K562 (cell line): ENCODE measurements at regions not wholly inside any gene's neighbourhood (a gene's known extent, or its start where the extent isn't known, plus 50 kb on each side); places are given as distances from the start of the nearest gene placed in this dataset.

ENCODE experiments used
- ATAC-seq: fragments of 200-7000 bp; cut with Tn5 transposase; 3 replicates; pipeline ENCODE4 v1.9.1; 2020; ENCODE audit warnings: moderate library complexity
- BruUV-seq: library from RNA; stranded (reverse); fragments of 400-500 nt; replicated peaks from 2 replicates; lab custom pipeline; 2021; lab: Mats Ljungman, UMichigan
- CTCF ChIA-PET: fragments of 300-600 bp; formaldehyde crosslinking; extraction: SDS; loops from one replicate; lab custom pipeline; 2021; ENCODE audit warnings: low intra/inter-chr PET ratio; lab: Yijun Ruan, JAX
- POLR2A ChIA-PET: fragments of 300-600, 350-650 bp; sonication (Branson Sonifier 250); formaldehyde crosslinking; extraction: SDS; loops from one replicate; lab custom pipeline; 2021; ENCODE audit warnings: antibody characterized with exemption, inconsistent platforms; lab: Yijun Ruan, JAX
- DNase-seq, 4 experiments: peaks; one replicate each; pipeline versions ENCODE4 v3.0.0 to v3.0.0-alpha.2; 2011 to 2018; ENCODE audit warnings: low spot score in 3 of 4, mixed read lengths in 3 of 4; ENCODE audit errors: extremely low read depth in 1 of 4
- FAIRE-seq: peaks from 2 replicates; lab custom pipeline; 2011; peaks lifted over from hg19 to GRCh38; lab: Jason Lieb, UNC
- H2AFZ ChIP-seq: 2 replicates; pipeline ENCODE4 v1.6.0; 2011; ENCODE audit warnings: low read depth, low read length, control low read depth, inconsistent platforms
- H3K27ac ChIP-seq: fragments of 200-600 bp; 3 replicates; pipeline ENCODE4 v1.8.0; 2011; ENCODE audit warnings: low read depth, mild to moderate bottlenecking, control low read depth, inconsistent platforms, low read length, moderate library complexity, mixed read lengths; ENCODE audit errors: extremely low read depth
- H3K27me3 ChIP-seq, 2 experiments: fragments of 300-600 bp in 1 of 2; 2 replicates in 1 of 2; 3 replicates in 1 of 2; pipeline versions ENCODE4 v1.6.0 to v1.8.0; 2011; ENCODE audit warnings: inconsistent platforms in 2 of 2, low read length in 2 of 2, mild to moderate bottlenecking in 1 of 2, mixed read lengths in 1 of 2, moderate library complexity in 1 of 2; ENCODE audit not compliant: control insufficient read depth in 2 of 2, insufficient read depth in 2 of 2
- H3K36me3 ChIP-seq: fragments of 300-600 bp; 3 replicates; pipeline ENCODE4 v1.8.0; 2011; ENCODE audit warnings: mild to moderate bottlenecking, low read length, inconsistent platforms; ENCODE audit not compliant: control insufficient read depth, insufficient read depth
- H3K4me1 ChIP-seq, 2 experiments: fragments of 200-600 bp in 1 of 2; replicated peaks in 1 of 2; 2 replicates in 1 of 2; 3 replicates in 1 of 2; pipeline versions ENCODE4 v1.5.1 to v1.8.0; 2011; ENCODE audit warnings: inconsistent platforms in 2 of 2, low read length in 2 of 2, mild to moderate bottlenecking in 1 of 2, mixed read lengths in 1 of 2, moderate library complexity in 1 of 2; ENCODE audit not compliant: control insufficient read depth in 2 of 2, insufficient read depth in 2 of 2
- H3K4me2 ChIP-seq: 2 replicates; pipeline ENCODE4 v1.6.1; 2011; ENCODE audit warnings: low read length, control low read depth, inconsistent platforms, mixed read lengths; ENCODE audit not compliant: insufficient read depth
- H3K4me3 ChIP-seq: fragments of 200-600 bp; sonication (generic), shearing (Covaris generic); 2 replicates; pipeline ENCODE4 v1.5.1; 2016; ENCODE audit warnings: control low read depth, inconsistent platforms
- H3K79me2 ChIP-seq: fragments of 200-600 bp; 3 replicates; pipeline ENCODE4 v1.8.0; 2011; ENCODE audit warnings: low read length, inconsistent platforms; ENCODE audit not compliant: control insufficient read depth, insufficient read depth
- H3K9ac ChIP-seq, 2 experiments: 2 replicates each; pipeline versions ENCODE4 v1.6.0 to v1.6.1; 2011; ENCODE audit warnings: low read depth in 2 of 2, low read length in 2 of 2, control low read depth in 1 of 2, inconsistent platforms in 1 of 2, mild to moderate bottlenecking in 1 of 2, mixed read lengths in 1 of 2; ENCODE audit not compliant: insufficient read depth in 1 of 2
- H3K9me1 ChIP-seq: one replicate; pipeline ENCODE4 v1.6.0; 2011; ENCODE audit warnings: inconsistent platforms, mild to moderate bottlenecking, low read length, moderate library complexity; ENCODE audit not compliant: control insufficient read depth, insufficient read depth
- H3K9me3 ChIP-seq: replicated peaks from 2 replicates; pipeline ENCODE4 v1.5.1; 2011; ENCODE audit warnings: low read depth, low read length, inconsistent platforms; ENCODE audit not compliant: control insufficient read depth, insufficient read depth
- H4K20me1 ChIP-seq: replicated peaks from 2 replicates; pipeline ENCODE4 v1.6.1; 2011; ENCODE audit warnings: low read length, inconsistent platforms, mixed read lengths; ENCODE audit not compliant: control insufficient read depth, insufficient read depth
- ERF ChIP-seq: fragments of 450-650 bp; formaldehyde crosslinking; IDR thresholded peaks from 2 replicates; pipeline ENCODE4 v1.4.0; 2020; ENCODE audit warnings: mild to moderate bottlenecking, mixed read lengths
- HMG20B ChIP-seq: fragments of 250-450 bp; sonication (Bioruptor Pico); IDR thresholded peaks from 2 replicates; pipeline ENCODE4 v1.5.0; 2021; ENCODE audit warnings: mild to moderate bottlenecking
- NFIC ChIP-seq: fragments of 450-650 bp; IDR thresholded peaks from 2 replicates; pipeline ENCODE4 v1.6.1; 2017; ENCODE audit warnings: mild to moderate bottlenecking, inconsistent platforms
- OTX1 ChIP-seq: fragments of 450-650 bp; formaldehyde crosslinking; IDR thresholded peaks from 2 replicates; pipeline ENCODE4 v1.4.0; 2022; ENCODE audit warnings: mild to moderate bottlenecking
- SOX6 ChIP-seq: fragments of 450-650 bp; IDR thresholded peaks from 2 replicates; pipeline ENCODE4 v1.6.1; 2014; ENCODE audit warnings: mild to moderate bottlenecking
- ZNF174 ChIP-seq: fragments of 250-450 bp; sonication (Bioruptor Pico); IDR thresholded peaks from 2 replicates; pipeline ENCODE4 v1.4.0; 2020; ENCODE audit warnings: mild to moderate bottlenecking
- ZNF24 ChIP-seq: fragments of 450-650 bp; IDR thresholded peaks from 2 replicates; pipeline ENCODE4 v1.6.1; 2016
- WGBS: fragments of 100-300 bp; shearing (Covaris generic); methylation state at CpG from one replicate; pipeline ENCODE4 v1.1.6; 2016; ENCODE audit warnings: low coverage, mixed read lengths; ENCODE audit not compliant: insufficient coverage; ENCODE audit errors: missing lambda C conversion rate; 5-methylcytosine and 5-hydroxymethylcytosine counted together
- in situ Hi-C: fragments of 300-500 bp; cut with MboI; formaldehyde crosslinking; loops from 4 replicates; pipeline ENCODE4 v1.15.0; 2018; ENCODE audit warnings: inconsistent platforms, mixed read lengths
- intact Hi-C: fragments of 100-400 bp; cut with micrococcal nuclease; formaldehyde crosslinking; loops from 2 replicates; pipeline ENCODE4 v1.14.2; 2022
- TF ChIP-seq, protein P1 (sequence below): fragments of 450-650 bp; IDR thresholded peaks from 2 replicates; pipeline ENCODE4 v1.6.1; 2016; ENCODE audit warnings: missing biosample characterization, missing genetic modification characterization

DNA sequence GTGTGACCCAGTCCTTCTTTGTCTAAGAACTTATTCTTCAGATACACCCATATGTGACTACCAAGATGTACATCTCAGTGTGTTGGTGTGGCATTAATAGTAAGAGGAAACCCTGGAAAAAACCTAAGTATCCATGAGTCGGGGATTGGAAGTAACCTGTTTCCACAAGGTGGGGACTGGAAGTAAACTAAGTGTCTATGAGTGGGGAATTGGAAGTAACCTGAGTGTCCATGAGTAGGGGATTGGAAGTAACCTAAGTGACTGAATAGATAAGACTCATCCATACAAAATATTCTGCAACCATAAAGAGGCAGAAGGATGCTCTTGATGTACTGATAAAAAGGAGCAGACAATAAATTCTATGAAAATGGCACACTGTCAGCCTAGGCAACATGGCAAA is 184.7 kb downstream of the PHETA1 start (continued):
- TF ChIP-seq SOX6 (no peak), ERF (CRISPR knock-in tag) (no peak)

DNA sequence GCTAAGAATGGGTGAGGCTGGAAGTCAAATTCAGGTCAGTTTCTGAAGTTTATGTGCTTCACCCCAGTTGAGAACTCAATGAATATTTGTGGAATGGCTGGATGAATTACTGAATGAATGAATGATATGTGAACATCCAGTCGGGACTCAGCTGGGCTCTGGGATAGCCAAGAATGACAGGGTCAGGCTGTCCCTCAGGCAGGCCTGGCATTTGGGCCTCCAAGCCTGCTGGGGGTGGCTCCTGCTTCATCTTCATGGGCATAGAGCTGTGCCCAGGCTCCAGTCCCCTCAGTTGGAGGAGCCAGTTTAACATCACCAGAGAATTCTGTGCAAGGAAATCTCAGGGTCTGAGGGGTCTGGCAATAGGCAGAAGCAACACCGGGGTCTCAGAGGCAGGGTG is 185.8 kb downstream of the PHETA1 start:
- Histone ChIP-seq H3K36me3 (no peaks in the 10 kb centered on the region), H3K4me1 (peaks cover 5 to 12% of the 10 kb centered on the region in 2 experiments; a peak in 4 of 5 replicates), H2AFZ (no peak overlapping the region), H3K9ac (no peak overlapping the region), H4K20me1 (peaks cover 3% of the 10 kb centered on the region; the same call in 1 of the 2 replicates), H3K27me3 (peaks cover 8 to 48% of the 10 kb centered on the region in 2 experiments; a peak in 3 of 5 replicates), H3K79me2 (no peaks in the 10 kb centered on the region), H3K9me1 (no peaks in the 10 kb centered on the region), H3K4me2 (no peak overlapping the region), H3K4me3 (no peak overlapping the region), H3K27ac (no peak overlapping the region), H3K9me3 (no peaks in the 10 kb centered on the region)
- ChIA-PET CTCF (no interaction called here), POLR2A (no interaction called here)
- no TSS peak for BruUV-seq
- ATAC-seq = no peak
- intact Hi-C loops = loop anchor here (10.0 kb wide), 1 partner anchor 158 kb away; no protein-coding TSS in a partner anchor
- in situ Hi-C loops = no loop called here
- TF ChIP-seq ZNF24 (peak; percentile 66), ZNF174 (CRISPR knock-in tag) (no peak), OTX1 (no peak), NFIC (peak; percentile 42; the same call in 1 of the 2 replicates), HMG20B (no peak)
- TF ChIP-seq, protein P1, sequence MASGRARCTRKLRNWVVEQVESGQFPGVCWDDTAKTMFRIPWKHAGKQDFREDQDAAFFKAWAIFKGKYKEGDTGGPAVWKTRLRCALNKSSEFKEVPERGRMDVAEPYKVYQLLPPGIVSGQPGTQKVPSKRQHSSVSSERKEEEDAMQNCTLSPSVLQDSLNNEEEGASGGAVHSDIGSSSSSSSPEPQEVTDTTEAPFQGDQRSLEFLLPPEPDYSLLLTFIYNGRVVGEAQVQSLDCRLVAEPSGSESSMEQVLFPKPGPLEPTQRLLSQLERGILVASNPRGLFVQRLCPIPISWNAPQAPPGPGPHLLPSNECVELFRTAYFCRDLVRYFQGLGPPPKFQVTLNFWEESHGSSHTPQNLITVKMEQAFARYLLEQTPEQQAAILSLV (tag) = no peak
- FAIRE-seq = no peak
- DNase-seq = no peak
- 0% methylated on average over 2 of the region's 2 CpGs for WGBS
